NB4 (cell line): ENCODE measurements at regions not wholly inside any gene's neighbourhood (a gene's known extent, or its start where the extent isn't known, plus 50 kb on each side); places are given as distances from the start of the nearest gene placed in this dataset.

Experiments
- CTCF ChIP-seq: IDR thresholded peaks from one replicate; pipeline ENCODE4 v1.5.1; 2012; ENCODE audit warnings: low read depth, low read length
- POLR2A ChIP-seq: IDR thresholded peaks from 2 replicates; pipeline ENCODE4 v1.6.1; 2011; ENCODE audit warnings: mild to moderate bottlenecking; ENCODE audit not compliant: insufficient read length; ENCODE audit errors: extremely low read depth

DNA sequence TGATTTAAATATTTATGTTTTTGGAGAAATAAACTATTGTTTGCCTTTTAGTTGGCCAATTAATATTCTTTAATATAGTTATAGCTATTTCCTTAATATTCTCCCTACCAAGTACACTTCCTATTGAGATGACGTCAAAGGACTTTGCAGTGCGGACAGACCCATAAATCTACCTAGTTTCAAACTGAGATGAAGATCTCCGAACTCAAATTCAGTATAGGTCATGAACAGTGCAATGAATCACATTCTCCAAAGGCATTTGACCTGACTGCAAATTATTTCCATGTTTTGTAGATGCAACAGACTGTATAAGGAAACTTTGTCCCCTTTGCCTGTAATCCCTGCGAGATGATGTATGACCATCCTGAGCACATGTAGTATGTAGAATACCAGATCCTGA is 342.6 kb upstream of the FIGN start:
- TF ChIP-seq CTCF (no peak), POLR2A (no peak)
